Pancreas (tissue), 10 donors: ENCODE measurements at regions not wholly inside any gene's neighbourhood (a gene's known extent, or its start where the extent isn't known, plus 50 kb on each side); places are given as distances from the start of the nearest gene placed in this dataset.

Experiments used
- ATAC-seq, 4 donors: fragments of 200-7000 bp; cut with Tn5 transposase; one replicate each; pipeline versions ENCODE4 v1.8.0 to v1.9.1; 2020; ENCODE audit warnings: mild to moderate bottlenecking in 4 of 4, moderate library complexity in 4 of 4
- DNase-seq, 6 donors: peaks; one replicate each; pipeline ENCODE4 v3.0.0-alpha.2; 2020
- FAIRE-seq: peaks from 2 replicates; lab custom pipeline; 2012; peaks lifted over from hg19 to GRCh38; lab: Jason Lieb, UNC
- H3K27ac ChIP-seq, 4 donors: fragments of 200-600 bp; sonication (generic); 1 replicate in 3 of 4; 2 replicates in 1 of 4; pipeline versions ENCODE4 v1.5.0 to v1.8.0; 2020
- H3K27me3 ChIP-seq, 4 donors: fragments of 200-600 bp; one replicate each; pipeline ENCODE4 v1.8.0; 2021
- H3K36me3 ChIP-seq, 3 donors: fragments of 200-600 bp; sonication (generic) in 1 of 3; one replicate each; pipeline versions ENCODE4 v1.5.0 to v1.8.0; 2020 to 2021
- H3K4me1 ChIP-seq, 3 donors: fragments of 200-600 bp; one replicate each; pipeline ENCODE4 v1.8.0; 2021
- H3K4me3 ChIP-seq, 4 donors: fragments of 200-600 bp; sonication (generic) in 2 of 4; one replicate each; pipeline versions ENCODE4 v1.5.0 to v1.8.0; 2020 to 2021
- H3K9me3 ChIP-seq, 4 donors: fragments of 200-600 bp; one replicate each; pipeline ENCODE4 v1.8.0; 2021
- WGBS, 2 donors: extraction: QIAGEN DNeasy Blood & Tissue Kit; methylation state at CpG; one replicate each; pipeline ENCODE4 v1.1.7; 2013; 5-methylcytosine and 5-hydroxymethylcytosine counted together
- intact Hi-C, 3 donors: fragments of 100-400 bp; cut with DNase I; formaldehyde crosslinking; loops; one replicate each; pipeline versions ENCODE4 v1.11.1 to v1.14.2; 2022
- TF ChIP-seq, protein P1 (sequence below), 4 donors: fragments of 200-600 bp; sonication (generic) in 3 of 4; IDR thresholded peaks; one replicate each; pipeline versions ENCODE4 v1.5.0 to v1.8.0; 2021; ENCODE audit warnings: antibody characterized with exemption in 4 of 4
- donor health status: healthy with polysubstance abuse.
- donor health status: DM: no; HTN: no; CAD: no; lungs with moderate emphysema.
- donor health status: DM: no; HTN: no; CAD: no.
- donor health status: control.
- donor health status: control.
- donor health status: Bipolar disorder and iron deficiency.
- donor health status: DM: yes; HTN: yes; CAD: no.
- donor health status: DM: no; HTN: no; CAD: no.
- donor health status: DM: no; HTN: no; CAD: no.
- donor health status: DM: yes; HTN: yes; CAD: no.

DNA sequence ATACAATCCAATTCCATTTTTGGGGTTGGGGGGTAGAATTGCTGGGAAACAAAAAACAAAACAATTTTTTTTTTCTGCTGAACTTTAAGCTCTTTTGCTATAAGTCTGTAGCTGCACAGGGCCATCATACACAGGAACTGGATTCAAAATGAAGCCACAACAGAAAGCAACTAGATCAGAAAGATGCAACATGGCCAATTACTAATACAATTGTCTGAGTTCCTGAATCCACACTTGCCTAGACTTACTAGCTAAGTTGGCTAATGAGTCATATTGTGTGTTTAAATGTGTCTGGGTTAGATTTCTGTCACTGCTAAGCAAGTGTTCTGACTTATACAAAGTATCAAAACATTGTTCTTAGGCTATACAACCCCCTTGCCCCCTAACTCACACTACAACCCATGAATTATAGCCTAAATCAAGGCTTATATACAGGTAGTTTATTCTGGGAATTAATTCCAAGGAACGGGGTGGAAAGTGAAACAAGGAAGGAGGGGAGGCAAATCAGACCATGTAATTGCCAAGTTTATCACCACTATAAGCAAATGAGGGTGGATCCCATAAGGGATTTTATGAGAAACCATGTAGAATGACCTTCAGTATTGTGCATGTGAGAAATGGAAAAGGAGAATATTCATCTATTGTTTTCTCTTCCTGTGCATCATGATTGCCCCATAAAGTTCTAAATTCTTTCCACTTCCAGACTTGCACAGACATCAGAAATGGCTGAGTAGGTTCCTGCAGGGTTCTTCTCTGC is 337.9 kb upstream of the SORCS1 start:
- no peak overlapping the region for H3K27ac ChIP-seq
- H3K4me1 ChIP-seq: no peaks in the 10 kb centered on the region
- WGBS, 2 donors: 43% methylated on average over 1 of the region's 1 CpG
- DNase-seq (no peak), FAIRE-seq (no peak), ATAC-seq (no peak)
- intact Hi-C loops: no loop called here
- no peaks in the 10 kb centered on the region for H3K27me3 ChIP-seq
- no peak overlapping the region for H3K4me3 ChIP-seq
- no peaks in the 10 kb centered on the region for H3K9me3 ChIP-seq
- TF ChIP-seq, protein P1, sequence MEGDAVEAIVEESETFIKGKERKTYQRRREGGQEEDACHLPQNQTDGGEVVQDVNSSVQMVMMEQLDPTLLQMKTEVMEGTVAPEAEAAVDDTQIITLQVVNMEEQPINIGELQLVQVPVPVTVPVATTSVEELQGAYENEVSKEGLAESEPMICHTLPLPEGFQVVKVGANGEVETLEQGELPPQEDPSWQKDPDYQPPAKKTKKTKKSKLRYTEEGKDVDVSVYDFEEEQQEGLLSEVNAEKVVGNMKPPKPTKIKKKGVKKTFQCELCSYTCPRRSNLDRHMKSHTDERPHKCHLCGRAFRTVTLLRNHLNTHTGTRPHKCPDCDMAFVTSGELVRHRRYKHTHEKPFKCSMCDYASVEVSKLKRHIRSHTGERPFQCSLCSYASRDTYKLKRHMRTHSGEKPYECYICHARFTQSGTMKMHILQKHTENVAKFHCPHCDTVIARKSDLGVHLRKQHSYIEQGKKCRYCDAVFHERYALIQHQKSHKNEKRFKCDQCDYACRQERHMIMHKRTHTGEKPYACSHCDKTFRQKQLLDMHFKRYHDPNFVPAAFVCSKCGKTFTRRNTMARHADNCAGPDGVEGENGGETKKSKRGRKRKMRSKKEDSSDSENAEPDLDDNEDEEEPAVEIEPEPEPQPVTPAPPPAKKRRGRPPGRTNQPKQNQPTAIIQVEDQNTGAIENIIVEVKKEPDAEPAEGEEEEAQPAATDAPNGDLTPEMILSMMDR (IDR thresholded peaks at IDR 0.05): no peak
- no peaks in the 10 kb centered on the region for H3K36me3 ChIP-seq

DNA sequence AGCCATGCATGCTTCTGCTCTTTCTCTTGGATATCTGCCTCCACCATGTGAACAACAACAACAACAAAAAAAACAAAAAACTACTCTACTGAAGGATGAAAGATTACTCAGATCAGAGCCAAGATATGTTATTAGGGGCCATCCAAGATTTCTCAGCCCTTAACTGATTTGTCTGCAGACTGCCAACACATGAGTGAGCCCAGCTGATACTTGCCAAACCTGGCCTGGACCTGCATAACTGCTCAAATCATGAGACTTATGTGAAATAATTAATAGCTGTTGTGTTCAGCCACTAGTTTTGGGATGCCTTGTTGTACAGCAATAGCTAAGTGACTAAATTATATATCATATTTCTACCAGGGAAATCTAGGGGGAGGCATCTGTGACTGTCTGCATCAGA is 334.5 kb upstream of the SORCS1 start:
- DNase-seq: no peak
- TF ChIP-seq, protein P1 (IDR thresholded peaks at IDR 0.05): no peak
- H3K27ac ChIP-seq: no peak overlapping the region

DNA sequence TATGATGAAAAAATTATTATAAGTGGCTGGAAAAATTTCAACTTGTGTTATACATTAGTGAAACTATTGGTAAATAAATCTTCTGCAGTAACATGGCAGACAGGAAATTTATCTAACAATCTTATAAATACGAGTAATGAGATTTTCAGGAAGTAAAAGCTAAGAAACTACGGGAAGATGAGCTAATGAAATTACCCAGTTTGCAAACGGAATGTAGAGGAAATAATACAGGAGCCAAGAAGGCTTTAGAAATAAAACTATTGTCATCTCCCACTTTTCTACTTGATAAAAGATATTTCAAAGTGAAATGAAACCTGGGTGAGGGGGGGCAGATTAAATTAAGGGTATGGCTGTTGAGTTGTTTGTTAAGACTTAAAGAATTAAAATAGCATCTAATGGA is 332.5 kb upstream of the SORCS1 start:
- no peaks in the 10 kb centered on the region for H3K9me3 ChIP-seq
- H3K4me3 ChIP-seq: no peak overlapping the region
- intact Hi-C loops: no loop called here
- DNase-seq (no peak), FAIRE-seq (no peak), ATAC-seq (no peak)
- no peaks in the 10 kb centered on the region for H3K4me1 ChIP-seq
- WGBS, 2 donors: 48 to 55% methylated on average over 3 of the region's 3 CpGs
- H3K27me3 ChIP-seq: no peaks in the 10 kb centered on the region
- H3K27ac ChIP-seq: no peak overlapping the region
- TF ChIP-seq, protein P1 (IDR thresholded peaks at IDR 0.05): no peak
- no peaks in the 10 kb centered on the region for H3K36me3 ChIP-seq

More for the DNA sequence above, 334.5 kb upstream of the SORCS1 start:
- H3K27me3 ChIP-seq: no peaks in the 10 kb centered on the region
- no peak for FAIRE-seq
- intact Hi-C loops: no loop called here
- H3K4me3 ChIP-seq: no peak overlapping the region
- H3K9me3 ChIP-seq: no peaks in the 10 kb centered on the region
- H3K4me1 ChIP-seq: no peaks in the 10 kb centered on the region
- no peaks in the 10 kb centered on the region for H3K36me3 ChIP-seq
- ATAC-seq: no peak

DNA sequence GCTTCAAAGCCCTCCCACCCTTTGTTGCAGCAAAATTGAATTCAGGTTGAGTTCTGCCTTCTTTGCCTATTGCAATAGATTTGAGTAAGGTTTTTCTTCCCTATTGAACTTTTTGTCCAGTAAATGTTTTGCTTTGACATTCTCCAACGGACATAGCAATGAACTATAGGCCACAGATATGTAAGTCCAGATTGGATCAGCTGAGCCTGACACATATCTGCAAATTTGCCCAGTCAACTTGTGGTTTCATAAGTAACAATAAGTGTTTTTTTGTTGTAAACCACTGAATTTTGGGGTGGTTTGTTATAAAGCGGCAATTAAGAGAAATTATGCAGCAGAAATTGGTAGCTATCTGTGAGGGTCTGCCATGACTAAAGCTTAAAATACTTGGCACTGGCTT is 332.1 kb upstream of the SORCS1 start:
- intact Hi-C loops: no loop called here
- no peaks in the 10 kb centered on the region for H3K36me3 ChIP-seq
- no peaks in the 10 kb centered on the region for H3K27me3 ChIP-seq
- no peak for ATAC-seq
- WGBS, 2 donors: 25 to 53% methylated on average over 2 of the region's 2 CpGs
- TF ChIP-seq, protein P1 (IDR thresholded peaks at IDR 0.05): no peak
- H3K4me3 ChIP-seq: no peak overlapping the region
- DNase-seq: no peak
- no peak for FAIRE-seq
- H3K9me3 ChIP-seq: no peaks in the 10 kb centered on the region
- no peaks in the 10 kb centered on the region for H3K4me1 ChIP-seq
- no peak overlapping the region for H3K27ac ChIP-seq

DNA sequence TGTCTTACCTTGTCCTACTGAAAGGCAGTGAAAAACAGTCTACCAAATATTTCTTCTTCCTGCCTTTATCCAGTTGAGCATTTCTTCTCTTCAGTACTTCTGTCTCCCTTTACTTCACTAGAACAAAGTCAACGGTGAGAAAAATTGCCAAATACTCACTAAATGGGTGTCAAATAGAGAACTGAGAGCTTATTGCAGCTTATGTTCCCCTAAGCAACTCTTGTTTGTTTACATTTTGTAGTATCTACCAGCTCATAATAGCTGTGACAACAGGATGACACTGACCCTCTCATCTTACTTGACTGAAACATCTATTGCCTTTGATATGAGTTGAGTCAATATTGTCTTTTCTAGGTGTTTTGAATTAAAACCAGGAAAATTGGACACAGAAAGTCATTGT is 327.9 kb upstream of the SORCS1 start:
- FAIRE-seq: no peak
- no peaks in the 10 kb centered on the region for H3K27me3 ChIP-seq
- no peak for ATAC-seq
- no peaks in the 10 kb centered on the region for H3K9me3 ChIP-seq
- intact Hi-C loops: no loop called here
- no peaks in the 10 kb centered on the region for H3K4me1 ChIP-seq
- no peak overlapping the region for H3K4me3 ChIP-seq
- DNase-seq: no peak
- 43 to 57% methylated on average over 1 of the region's 1 CpG for WGBS, 2 donors
- H3K27ac ChIP-seq: no peak overlapping the region
- TF ChIP-seq, protein P1 (IDR thresholded peaks at IDR 0.05): no peak
- no peaks in the 10 kb centered on the region for H3K36me3 ChIP-seq
